Kidney tubule cell (primary cell): ENCODE measurements at regions not wholly inside any gene's neighbourhood (a gene's known extent, or its start where the extent isn't known, plus 50 kb on each side); places are given as distances from the start of the nearest gene placed in this dataset.
"Not testable (repeated sequence)": the region's sequence is repeated elsewhere in the genome, so short reads cannot be mapped to it uniquely, and the experiment has no call there.

ENCODE experiments used
- DNase-seq: peaks from one replicate; pipeline ENCODE4 v3.0.0-alpha.2; 2018; ENCODE audit warnings: low spot score

- DNase-seq, result no peak
Measured at GRCh38 chr7:93048136-93048930, 69.4 kb downstream of the SAMD9 start.

GRCh38 chr7:93047514-93048099, 70.2 kb downstream of the SAMD9 start:
- DNase-seq, result no peak

GRCh38 chr7:93046641-93047040, 71.1 kb downstream of the SAMD9 start:
- peak; percentile 46 for DNase-seq

GRCh38 chr7:93044147-93044810, 73.5 kb downstream of the SAMD9 start:
- DNase-seq, result peak; percentile 43

GRCh38 chr7:93043385-93043985, 74.3 kb downstream of the SAMD9 start:
- peak; percentile 86 for DNase-seq

GRCh38 chr7:93040355-93040754, 77.4 kb downstream of the SAMD9 start:
- no peak for DNase-seq

GRCh38 chr7:93039786-93040185, 78.0 kb downstream of the SAMD9 start:
- DNase-seq, result no peak

GRCh38 chr7:93039282-93039681, 78.5 kb downstream of the SAMD9 start:
- DNase-seq, result no peak

GRCh38 chr7:93036807-93037206, 81.0 kb downstream of the SAMD9 start:
- DNase-seq, result peak; percentile 45

- no peak for DNase-seq
Measured at GRCh38 chr7:93036149-93036640, 81.6 kb downstream of the SAMD9 start.

- DNase-seq, result no peak
Measured at GRCh38 chr7:93031795-93032194, 86.0 kb downstream of the SAMD9 start.

GRCh38 chr7:93030605-93031225, 87.1 kb downstream of the SAMD9 start:
- DNase-seq, result no peak

GRCh38 chr7:93029056-93029455, 88.7 kb downstream of the SAMD9 start:
- DNase-seq, result no peak

- DNase-seq, result no peak
Measured at GRCh38 chr7:93028610-93029009, 89.2 kb downstream of the SAMD9 start.

- DNase-seq, result no peak
Measured at GRCh38 chr7:93027044-93027443, 90.7 kb downstream of the SAMD9 start.

GRCh38 chr7:93026425-93026824, 91.4 kb downstream of the SAMD9 start:
- no peak for DNase-seq

GRCh38 chr7:93025389-93025788, 92.4 kb downstream of the SAMD9 start:
- no peak for DNase-seq

GRCh38 chr7:93022931-93023478, 94.8 kb downstream of the SAMD9 start:
- DNase-seq, result not testable (repeated sequence)

GRCh38 chr7:93021748-93022147, 96.0 kb downstream of the SAMD9 start:
- DNase-seq, result no peak

- DNase-seq, result no peak
Measured at GRCh38 chr7:93018716-93019115, 99.1 kb downstream of the SAMD9 start.

GRCh38 chr7:93016681-93017381, 100.9 kb downstream of the SAMD9 start:
- DNase-seq, result peak; percentile 6
